ENCODE measurements at regions not wholly inside any gene's neighbourhood (a gene's known extent, or its start where the extent isn't known, plus 50 kb on each side); places are given as distances from the start of the nearest gene placed in this dataset.

DNA sequence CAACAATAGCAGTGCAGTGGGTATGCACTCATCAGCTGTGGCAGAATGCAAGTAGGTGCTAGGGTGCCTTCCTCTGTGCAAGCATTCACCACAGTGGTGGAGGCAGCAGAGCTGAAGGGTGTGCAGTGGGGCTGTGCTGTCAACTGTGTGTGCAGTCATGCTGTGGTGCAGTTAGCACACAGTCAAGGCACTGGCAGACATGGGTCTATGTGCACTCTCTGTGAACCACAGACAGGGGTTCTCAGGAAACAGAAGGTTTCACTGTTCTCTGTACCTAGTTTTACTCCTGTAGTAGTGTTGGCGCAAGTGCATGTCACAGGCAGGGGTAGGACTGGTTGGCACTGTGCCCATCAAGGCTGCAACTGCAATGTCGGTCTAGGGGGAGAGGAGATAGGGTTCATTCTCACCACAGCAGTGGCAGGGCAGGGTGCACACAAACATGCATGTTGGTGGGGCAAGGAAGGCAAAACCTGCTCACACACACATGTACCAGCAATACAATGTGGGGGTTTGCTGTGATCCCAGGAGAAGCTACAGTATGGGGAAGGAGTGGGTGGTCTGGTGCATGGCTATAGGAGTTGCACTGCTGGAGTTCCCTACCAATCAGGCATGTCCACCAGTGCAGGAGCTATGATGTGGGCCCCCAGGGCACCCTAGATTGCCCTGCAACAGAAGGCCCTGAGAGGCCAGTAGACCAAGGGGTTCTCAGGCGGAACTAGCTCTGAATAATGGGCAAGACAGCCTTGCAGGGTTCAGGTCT, 242.7 kb upstream of the DDX18 start:
- Histone ChIP-seq H3K9ac (no peak overlapping the region), H3K36me3 (ENCODE audit: low read depth) (no peaks in the 10 kb centered on the region), H3F3A (ENCODE audit: insufficient read depth) (no peaks in the 10 kb centered on the region), H3K9me2 (ENCODE audit: insufficient read depth) (no peaks in the 10 kb centered on the region), H3K27me3 (replicated peaks; ENCODE audit: insufficient read depth) (no peaks in the 10 kb centered on the region), H4K20me1 (ENCODE audit: insufficient read depth) (no peaks in the 10 kb centered on the region), H2AFZ (no peak overlapping the region), H3K4me3 (no peak overlapping the region), H3K4me1 (ENCODE audit: insufficient read depth) (no peaks in the 10 kb centered on the region), H3K9me3 (ENCODE audit: low read depth) (no peaks in the 10 kb centered on the region), H3K79me2 (ENCODE audit: insufficient read depth) (no peaks in the 10 kb centered on the region), H3K4me2 (ENCODE audit: unreplicated experiment) (no peak overlapping the region), H3K27ac (no peak overlapping the region)
- 15% methylated on average over 3 of the region's 3 CpGs for WGBS, 2 experiments (ENCODE audit: low coverage in 1 of 2, low lambda C conversion rate in 2 of 2, missing lambda C conversion rate in 2 of 2)
- no peak for TF ChIP-seq EZH2 (IDR thresholded peaks at IDR 0.05; ENCODE audit: insufficient read depth, poor library complexity, severe bottlenecking)
- no peak for TF ChIP-seq EZH2phosphoT487 (IDR thresholded peaks at IDR 0.05; ENCODE audit: insufficient read depth, low read depth)
- in situ Hi-C loops (cut with MboI), result no loop called here
- DNase-seq, result no peak

DNA sequence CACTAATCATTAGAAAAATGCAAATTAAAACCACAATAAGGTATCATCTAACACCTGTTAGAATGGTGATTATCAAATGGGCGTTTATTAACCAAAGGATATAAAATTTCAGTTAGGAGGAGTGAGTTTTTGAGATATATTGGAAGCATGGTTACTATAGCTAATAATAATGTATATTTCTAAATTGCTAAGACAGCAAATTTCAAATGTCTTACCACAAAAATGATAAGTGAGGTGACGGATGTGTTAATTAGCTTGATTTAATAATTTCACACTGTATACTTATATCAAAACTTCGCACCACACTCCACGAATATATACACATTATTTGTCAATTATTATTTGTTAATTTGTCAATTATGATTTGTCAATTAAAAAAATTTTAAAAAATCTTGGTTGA, 227.2 kb upstream of the DDX18 start:
- Histone ChIP-seq H3K9me3 (ENCODE audit: low read depth) (no peaks in the 10 kb centered on the region), H4K20me1 (ENCODE audit: insufficient read depth) (no peaks in the 10 kb centered on the region), H3K4me1 (ENCODE audit: insufficient read depth) (no peaks in the 10 kb centered on the region), H3K36me3 (ENCODE audit: low read depth) (no peaks in the 10 kb centered on the region), H3K27ac (no peak overlapping the region), H3K4me3 (no peak overlapping the region), H3K9ac (no peak overlapping the region), H2AFZ (no peak overlapping the region), H3F3A (ENCODE audit: insufficient read depth) (no peaks in the 10 kb centered on the region), H3K4me2 (ENCODE audit: unreplicated experiment) (no peak overlapping the region), H3K9me2 (ENCODE audit: insufficient read depth) (no peaks in the 10 kb centered on the region), H3K27me3 (replicated peaks; ENCODE audit: insufficient read depth) (no peaks in the 10 kb centered on the region), H3K79me2 (ENCODE audit: insufficient read depth) (no peaks in the 10 kb centered on the region)
- WGBS, 2 experiments (ENCODE audit: low coverage in 1 of 2, low lambda C conversion rate in 2 of 2, missing lambda C conversion rate in 2 of 2), result 31 to 39% methylated on average over 4 of the region's 4 CpGs
- DNase-seq, result no peak
- no peak for TF ChIP-seq EZH2 (IDR thresholded peaks at IDR 0.05; ENCODE audit: insufficient read depth, poor library complexity, severe bottlenecking)
- no peak for TF ChIP-seq EZH2phosphoT487 (IDR thresholded peaks at IDR 0.05; ENCODE audit: insufficient read depth, low read depth)
- in situ Hi-C loops (cut with MboI), result no loop called here

DNA sequence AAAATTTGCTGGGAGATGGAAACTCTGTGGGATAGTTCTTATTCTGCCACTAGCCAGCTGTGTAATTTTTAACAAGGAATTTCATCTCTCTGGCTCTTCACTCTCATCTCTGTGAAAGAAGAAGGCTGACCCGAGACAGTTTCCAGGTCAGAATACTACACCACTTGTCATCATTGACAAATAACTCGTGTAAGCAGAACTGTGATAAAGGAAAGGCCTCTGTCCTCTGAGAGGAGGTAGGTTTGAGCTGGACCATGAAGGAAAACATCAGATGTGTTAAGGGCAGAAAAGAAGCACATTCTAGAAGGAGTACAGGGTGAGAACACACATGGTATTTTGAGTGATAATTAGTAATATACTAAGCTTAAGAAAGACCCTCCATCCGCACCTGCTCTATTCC, 211.4 kb upstream of the DDX18 start:
- H3K79me2 ChIP-seq (ENCODE audit: insufficient read depth), result no peaks in the 10 kb centered on the region
- H3F3A ChIP-seq (ENCODE audit: insufficient read depth), result no peaks in the 10 kb centered on the region
- H3K36me3 ChIP-seq (ENCODE audit: low read depth), result no peaks in the 10 kb centered on the region
- H3K27ac ChIP-seq, result no peak overlapping the region
- 6 to 7% methylated on average over 3 of the region's 3 CpGs for WGBS, 2 experiments (ENCODE audit: low coverage in 1 of 2, low lambda C conversion rate in 2 of 2, missing lambda C conversion rate in 2 of 2)
- TF ChIP-seq EZH2phosphoT487 (IDR thresholded peaks at IDR 0.05; ENCODE audit: insufficient read depth, low read depth) (no peak), EZH2 (IDR thresholded peaks at IDR 0.05; ENCODE audit: insufficient read depth, poor library complexity, severe bottlenecking) (no peak)
- H2AFZ ChIP-seq, result no peak overlapping the region
- no peaks in the 10 kb centered on the region for H4K20me1 ChIP-seq (ENCODE audit: insufficient read depth)
- H3K4me2 ChIP-seq (ENCODE audit: unreplicated experiment), result no peak overlapping the region
- H3K9me3 ChIP-seq (ENCODE audit: low read depth), result no peaks in the 10 kb centered on the region
- no peak overlapping the region for H3K4me3 ChIP-seq
- no peaks in the 10 kb centered on the region for H3K9me2 ChIP-seq (ENCODE audit: insufficient read depth)
- H3K27me3 ChIP-seq (replicated peaks; ENCODE audit: insufficient read depth), result no peaks in the 10 kb centered on the region
- H3K9ac ChIP-seq, result no peak overlapping the region
- DNase-seq, result no peak
- H3K4me1 ChIP-seq (ENCODE audit: insufficient read depth), result no peaks in the 10 kb centered on the region
- in situ Hi-C loops (cut with MboI), result no loop called here

DNA sequence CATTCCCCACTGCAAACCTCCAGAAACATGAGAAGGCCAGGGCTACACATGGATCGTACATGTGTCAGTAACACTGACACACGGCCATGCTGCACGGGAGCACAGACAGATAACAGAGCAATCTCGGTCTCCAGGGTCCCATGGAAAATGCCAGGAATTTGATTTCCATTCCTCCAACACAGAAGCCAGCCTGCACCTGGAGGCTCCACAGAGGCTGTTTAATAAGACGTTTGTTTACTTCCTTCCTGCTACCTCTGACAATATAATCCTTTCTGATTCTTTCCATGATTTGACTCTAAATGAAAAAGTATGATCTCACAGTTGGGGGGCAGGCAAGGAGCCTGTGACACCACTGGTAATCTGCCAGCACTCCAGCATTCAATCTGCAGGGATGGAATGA, 210.9 kb upstream of the DDX18 start:
- WGBS, 2 experiments (ENCODE audit: low coverage in 1 of 2, low lambda C conversion rate in 2 of 2, missing lambda C conversion rate in 2 of 2), result 0 to 1% methylated on average over 5 of the region's 5 CpGs
- Histone ChIP-seq H3K79me2 (ENCODE audit: insufficient read depth) (no peaks in the 10 kb centered on the region), H3K36me3 (ENCODE audit: low read depth) (no peaks in the 10 kb centered on the region)

More for the DNA sequence above, 210.9 kb upstream of the DDX18 start:
- Histone ChIP-seq H3F3A (ENCODE audit: insufficient read depth) (no peaks in the 10 kb centered on the region), H3K9me2 (ENCODE audit: insufficient read depth) (no peaks in the 10 kb centered on the region), H3K27ac (no peak overlapping the region), H3K9ac (no peak overlapping the region), H3K4me3 (no peak overlapping the region), H2AFZ (no peak overlapping the region), H3K9me3 (ENCODE audit: low read depth) (no peaks in the 10 kb centered on the region), H3K4me1 (ENCODE audit: insufficient read depth) (no peaks in the 10 kb centered on the region), H3K4me2 (ENCODE audit: unreplicated experiment) (no peak overlapping the region), H3K27me3 (replicated peaks; ENCODE audit: insufficient read depth) (no peaks in the 10 kb centered on the region), H4K20me1 (ENCODE audit: insufficient read depth) (no peaks in the 10 kb centered on the region)
- in situ Hi-C loops (cut with MboI), result no loop called here
- DNase-seq, result no peak
- TF ChIP-seq EZH2 (IDR thresholded peaks at IDR 0.05; ENCODE audit: insufficient read depth, poor library complexity, severe bottlenecking) (no peak), EZH2phosphoT487 (IDR thresholded peaks at IDR 0.05; ENCODE audit: insufficient read depth, low read depth) (no peak)
